NCI-H2196 (cell line): ENCODE measurements at regions not wholly inside any gene's neighbourhood (a gene's known extent, or its start where the extent isn't known, plus 50 kb on each side); places are given as distances from the start of the nearest gene placed in this dataset.

Source experiments
- DNase-seq: peaks from one replicate; lab custom pipeline; 2025; ENCODE audit not compliant: unreplicated experiment; lab: John Stamatoyannopoulos, UW

GRCh38 chr11:119798656-119799055 is 69.7 kb upstream of the NECTIN1 start:
- no peak for DNase-seq

- DNase-seq, result no peak
Observed at GRCh38 chr11:119797736-119798135, 68.7 kb upstream of the NECTIN1 start.

- DNase-seq, result no peak
Observed at GRCh38 chr11:119797123-119797611, 68.2 kb upstream of the NECTIN1 start.

DNA sequence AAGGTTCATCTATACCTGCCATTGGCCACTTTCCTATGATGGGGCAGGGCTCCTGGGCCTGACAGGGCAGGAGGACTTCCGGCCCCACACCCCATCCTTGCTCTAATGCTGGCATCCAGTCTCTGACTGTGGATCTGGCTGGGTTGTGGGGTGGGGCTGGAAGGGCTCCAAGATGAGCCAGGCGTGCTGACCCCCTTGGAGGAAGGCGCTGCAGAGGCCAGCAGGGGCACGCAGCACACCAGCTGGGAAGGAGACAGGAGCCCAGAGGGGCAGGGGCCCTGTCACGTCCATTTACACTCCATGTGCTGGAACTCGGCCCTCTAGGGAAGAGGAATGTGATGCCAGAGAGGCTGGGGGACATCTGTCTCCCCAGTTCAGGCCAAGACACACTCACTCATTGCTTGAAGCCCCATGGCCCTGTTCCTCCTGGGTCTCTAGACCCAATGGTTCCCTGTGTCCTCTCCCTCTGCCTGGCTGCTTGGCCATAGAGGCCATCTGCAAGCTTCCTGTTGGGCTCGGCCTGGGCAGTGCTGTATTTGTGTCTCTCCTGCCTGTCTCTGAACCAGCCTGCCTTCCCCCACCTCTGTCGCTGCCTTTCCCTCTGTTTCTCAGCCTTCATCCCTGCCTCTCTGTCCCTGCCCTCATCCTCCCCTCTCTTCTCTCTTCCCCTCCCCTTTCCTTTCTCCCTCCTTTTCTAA is 67.5 kb upstream of the NECTIN1 start:
- DNase-seq, result no peak

DNA sequence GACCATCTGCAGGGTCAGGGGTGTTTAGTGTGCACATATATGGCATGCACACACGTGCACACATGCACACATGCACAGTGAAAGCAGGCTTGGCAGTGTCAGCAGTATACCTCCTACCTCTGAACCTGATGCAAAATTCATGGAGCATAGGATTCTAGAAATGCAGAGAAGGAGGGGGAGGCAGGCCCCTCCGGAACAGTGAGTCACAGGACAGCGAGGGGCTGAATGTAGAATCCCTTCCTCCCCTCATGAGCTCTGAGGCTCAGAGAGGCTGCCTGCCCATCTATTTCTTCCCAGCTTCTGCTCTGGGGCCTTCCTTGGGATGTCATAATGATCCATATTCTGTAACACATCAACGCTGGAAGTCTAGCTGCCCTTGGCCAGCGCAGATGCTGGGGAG is 66.7 kb upstream of the NECTIN1 start:
- DNase-seq, result no peak

GRCh38 chr11:119795231-119795630 is 66.2 kb upstream of the NECTIN1 start:
- no peak for DNase-seq

GRCh38 chr11:119794756-119795155 is 65.8 kb upstream of the NECTIN1 start:
- DNase-seq, result no peak

DNA sequence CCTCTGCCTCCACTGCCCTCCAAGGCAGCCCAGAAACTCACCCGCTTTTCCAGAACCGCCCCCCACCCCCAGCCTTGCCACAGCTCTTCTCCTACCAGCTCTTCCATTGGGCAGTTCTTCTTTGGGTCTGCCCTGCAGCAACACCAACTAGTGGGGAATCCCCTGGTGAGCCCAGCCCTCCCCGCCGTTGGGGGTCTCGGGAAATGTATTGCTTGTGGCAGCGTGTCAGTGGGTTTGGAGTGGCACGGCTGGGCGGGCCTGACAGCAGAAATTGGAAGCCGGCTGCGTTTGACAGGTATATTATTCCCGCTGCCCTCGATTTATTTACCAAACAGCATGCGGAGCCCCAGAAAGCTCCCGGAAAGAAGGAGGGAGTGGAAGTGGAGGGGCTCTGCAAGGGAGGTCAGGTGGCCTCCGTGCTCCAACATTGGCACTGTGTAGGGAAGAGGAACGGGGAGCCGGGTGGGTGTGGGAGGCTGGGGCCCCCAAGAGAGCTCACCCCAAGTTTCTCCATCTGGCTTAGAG is 65.2 kb upstream of the NECTIN1 start:
- DNase-seq, result no peak

GRCh38 chr11:119793335-119793984 is 64.5 kb upstream of the NECTIN1 start:
- no peak for DNase-seq

DNA sequence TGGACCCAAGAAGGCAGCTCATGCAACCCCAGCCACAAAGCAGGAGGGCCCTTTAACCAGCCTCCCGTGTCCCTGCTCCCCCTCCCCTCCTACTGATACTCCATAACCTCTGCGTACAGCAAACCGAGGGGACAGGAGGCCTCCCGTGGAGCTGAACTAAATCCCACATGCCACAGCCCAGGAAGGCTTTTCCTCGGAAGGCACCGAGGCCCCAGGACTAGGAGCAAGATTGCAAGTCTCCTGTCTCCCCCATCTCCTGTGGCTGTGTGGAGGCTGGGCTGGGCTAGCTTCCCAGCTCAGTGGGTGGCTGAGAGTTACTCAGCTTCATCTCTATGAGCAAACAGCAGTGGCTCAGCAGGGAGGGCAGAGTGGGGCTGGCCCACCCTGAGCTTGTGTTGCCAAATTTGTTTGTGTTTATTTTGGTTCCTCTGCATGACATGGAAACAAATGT is 62.7 kb upstream of the NECTIN1 start:
- DNase-seq, result no peak

GRCh38 chr11:119791047-119791446 is 62.0 kb upstream of the NECTIN1 start:
- no peak for DNase-seq

DNA sequence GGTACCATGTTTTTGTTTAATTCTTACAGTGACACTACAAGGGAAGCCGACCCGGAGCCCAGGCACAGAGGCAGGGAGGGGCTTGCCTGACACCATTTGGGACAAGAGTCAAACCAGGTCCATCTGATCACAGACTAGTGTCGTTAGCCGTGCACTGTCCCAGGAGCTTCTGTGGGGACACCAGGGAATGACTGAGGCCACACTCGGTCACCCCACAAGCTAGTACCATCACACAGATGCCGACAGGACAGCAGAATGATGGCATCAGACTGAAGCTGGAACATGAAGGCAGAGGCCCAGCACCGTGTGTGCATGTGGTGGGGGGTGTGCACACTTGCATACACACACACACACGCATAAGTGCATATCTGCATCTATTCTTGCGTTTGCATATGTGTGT is 61.5 kb upstream of the NECTIN1 start:
- DNase-seq, result no peak

DNA sequence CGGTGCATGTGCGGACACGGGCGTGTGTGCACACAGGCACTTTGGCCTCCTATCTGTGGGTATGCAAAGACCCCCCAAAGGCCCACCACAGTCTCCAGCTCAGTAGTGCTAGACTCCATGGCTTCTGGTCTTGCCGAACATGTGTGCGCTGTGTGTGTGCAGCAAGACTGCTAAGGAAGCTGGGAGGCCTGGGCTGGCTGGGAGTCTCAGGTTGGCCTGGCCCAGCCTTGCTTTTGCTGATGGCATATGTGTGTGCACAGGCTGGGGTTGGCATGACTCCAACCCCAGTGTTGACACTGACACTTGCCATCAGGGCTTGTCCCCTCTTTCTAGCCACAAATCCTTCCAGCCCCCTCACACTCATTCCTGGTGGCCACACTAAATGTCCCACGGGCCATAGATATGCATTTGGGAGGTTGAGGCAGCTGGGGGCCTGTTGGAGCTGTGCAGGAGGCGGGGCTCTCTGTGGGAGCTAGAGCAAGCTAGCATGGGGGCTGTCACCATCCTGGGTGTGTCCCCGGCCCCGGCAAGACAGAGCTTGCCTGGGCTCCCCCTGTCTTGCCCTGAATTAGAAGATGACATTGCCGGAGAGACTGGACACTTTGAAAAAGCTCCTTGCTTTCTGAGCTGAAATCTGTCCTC is 60.9 kb upstream of the NECTIN1 start:
- no peak for DNase-seq

GRCh38 chr11:119788911-119789560 is 60.0 kb upstream of the NECTIN1 start:
- DNase-seq, result no peak

- no peak for DNase-seq
Observed at GRCh38 chr11:119788096-119788883, 59.3 kb upstream of the NECTIN1 start.

- no peak for DNase-seq
Observed at GRCh38 chr11:119787074-119787461, 58.1 kb upstream of the NECTIN1 start.

DNA sequence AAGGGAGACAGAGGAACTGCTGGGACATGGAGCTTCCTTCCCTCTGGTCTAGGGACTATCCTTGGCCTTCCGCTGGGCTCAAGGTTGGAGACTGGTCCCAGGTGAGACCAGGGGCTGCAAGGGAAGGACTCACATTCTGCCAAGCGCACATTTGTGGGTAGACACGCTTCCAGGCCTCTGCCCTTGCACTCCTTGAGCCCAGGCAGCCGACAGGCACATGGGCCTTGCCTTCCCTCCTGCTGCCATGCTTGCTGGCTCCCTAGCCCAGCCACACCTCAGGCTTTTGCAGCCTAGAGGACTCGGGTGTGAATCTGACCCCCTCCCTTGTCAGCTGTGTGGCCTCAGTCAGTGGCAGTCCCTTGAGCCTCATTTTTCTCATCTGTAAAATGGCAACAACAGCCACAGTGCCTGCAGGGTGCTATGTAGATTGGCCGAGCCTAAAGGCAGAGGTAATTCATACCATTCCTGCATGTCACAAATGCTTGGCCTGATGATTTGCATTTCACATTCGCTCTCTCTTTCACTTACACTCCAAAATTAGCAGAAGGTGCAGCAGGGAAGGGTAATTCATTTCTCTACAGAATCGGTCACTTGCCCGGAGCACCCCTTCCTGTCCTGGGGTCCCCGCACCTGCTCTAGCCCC is 57.6 kb upstream of the NECTIN1 start:
- no peak for DNase-seq

- DNase-seq, result no peak
Observed at GRCh38 chr11:119785131-119785530, 56.1 kb upstream of the NECTIN1 start.

DNA sequence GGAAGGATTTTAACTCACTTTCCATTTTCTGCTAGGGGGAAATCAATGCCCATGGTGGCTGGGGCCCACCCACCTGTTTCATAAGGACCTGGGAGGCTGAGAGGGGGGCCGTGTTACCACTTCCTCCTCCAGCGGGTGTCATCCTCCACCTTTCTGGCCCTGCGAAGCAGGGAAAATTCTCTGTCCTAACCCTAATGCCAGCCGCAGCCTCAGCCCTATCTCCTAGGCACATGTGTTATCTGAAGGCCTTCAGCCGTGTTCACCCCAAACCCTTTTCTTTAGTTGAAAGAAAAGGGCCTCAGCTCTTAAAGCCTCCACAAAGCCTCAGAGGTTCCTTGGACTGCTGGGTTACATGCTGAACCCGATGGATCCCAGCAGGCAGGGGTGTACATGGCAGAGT is 55.4 kb upstream of the NECTIN1 start:
- DNase-seq, result no peak
